Type B pancreatic cell (in vitro differentiated cells): ENCODE measurements at regions not wholly inside any gene's neighbourhood (a gene's known extent, or its start where the extent isn't known, plus 50 kb on each side); places are given as distances from the start of the nearest gene placed in this dataset.
A peak's percentile ranks its signal among the peaks of the same experiment; 100 is the strongest.

Experiments
- DNase-seq: peaks from one replicate; pipeline ENCODE4 v3.0.0; 2021; ENCODE audit warnings: mixed read lengths; ENCODE audit not compliant: unreplicated experiment; ENCODE audit errors: extremely low spot score
- H3K27ac Mint-ChIP-seq: 2 replicates; pipeline ENCODE4 v1.8.0; 2021; ENCODE audit warnings: mild to moderate bottlenecking, mixed read lengths
- H3K27me3 Mint-ChIP-seq: 2 replicates; pipeline ENCODE4 v1.8.0; 2021; ENCODE audit warnings: mixed read lengths
- H3K36me3 Mint-ChIP-seq: 2 replicates; pipeline ENCODE4 v1.8.0; 2021; ENCODE audit warnings: mixed read lengths
- H3K4me1 Mint-ChIP-seq: one replicate; pipeline ENCODE4 v1.8.0; 2021; ENCODE audit warnings: mixed read lengths; ENCODE audit not compliant: unreplicated experiment
- H3K4me3 Mint-ChIP-seq: 2 replicates; pipeline ENCODE4 v1.8.0; 2021; ENCODE audit warnings: mild to moderate bottlenecking, mixed read lengths
- H3K9me3 Mint-ChIP-seq: 2 replicates; pipeline ENCODE4 v1.8.0; 2021; ENCODE audit warnings: mixed read lengths
- TF ChIP-seq, protein P1 (sequence below): fragments of 200-600 bp; sonication (generic); conservative IDR thresholded peaks from 2 replicates; pipeline ENCODE4 v1.5.0; 2021; ENCODE audit warnings: antibody characterized with exemption, mild to moderate bottlenecking

DNA sequence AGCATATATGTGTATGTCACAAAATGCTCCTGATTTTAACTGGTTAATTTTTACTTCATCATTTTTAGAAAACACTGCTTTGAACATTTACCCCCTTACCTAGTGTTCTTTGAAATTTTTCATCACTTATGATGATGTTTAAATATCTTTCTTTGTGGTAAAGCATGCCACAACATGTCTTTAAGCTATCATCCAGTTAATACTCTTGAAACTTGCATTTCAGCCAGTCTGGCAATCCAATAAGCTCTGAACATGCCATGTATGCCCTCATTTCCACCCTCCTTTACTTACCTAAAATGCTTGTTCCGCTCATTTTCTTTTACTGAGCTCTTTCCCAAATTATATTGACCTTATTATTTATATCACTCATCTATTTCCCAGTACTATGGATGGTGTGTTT lies 581.2 kb downstream of the RAPGEF2 start:
- peaks cover 4% of the 10 kb centered on the region for H3K9me3 Mint-ChIP-seq
- H3K27ac Mint-ChIP-seq, result no peak overlapping the region
- H3K27me3 Mint-ChIP-seq, result no peaks in the 10 kb centered on the region
- DNase-seq, result no peak
- H3K4me1 Mint-ChIP-seq, result peaks cover 13% of the 10 kb centered on the region
- TF ChIP-seq, protein P1, sequence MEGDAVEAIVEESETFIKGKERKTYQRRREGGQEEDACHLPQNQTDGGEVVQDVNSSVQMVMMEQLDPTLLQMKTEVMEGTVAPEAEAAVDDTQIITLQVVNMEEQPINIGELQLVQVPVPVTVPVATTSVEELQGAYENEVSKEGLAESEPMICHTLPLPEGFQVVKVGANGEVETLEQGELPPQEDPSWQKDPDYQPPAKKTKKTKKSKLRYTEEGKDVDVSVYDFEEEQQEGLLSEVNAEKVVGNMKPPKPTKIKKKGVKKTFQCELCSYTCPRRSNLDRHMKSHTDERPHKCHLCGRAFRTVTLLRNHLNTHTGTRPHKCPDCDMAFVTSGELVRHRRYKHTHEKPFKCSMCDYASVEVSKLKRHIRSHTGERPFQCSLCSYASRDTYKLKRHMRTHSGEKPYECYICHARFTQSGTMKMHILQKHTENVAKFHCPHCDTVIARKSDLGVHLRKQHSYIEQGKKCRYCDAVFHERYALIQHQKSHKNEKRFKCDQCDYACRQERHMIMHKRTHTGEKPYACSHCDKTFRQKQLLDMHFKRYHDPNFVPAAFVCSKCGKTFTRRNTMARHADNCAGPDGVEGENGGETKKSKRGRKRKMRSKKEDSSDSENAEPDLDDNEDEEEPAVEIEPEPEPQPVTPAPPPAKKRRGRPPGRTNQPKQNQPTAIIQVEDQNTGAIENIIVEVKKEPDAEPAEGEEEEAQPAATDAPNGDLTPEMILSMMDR, result no peak
- no peaks in the 10 kb centered on the region for H3K36me3 Mint-ChIP-seq
- H3K4me3 Mint-ChIP-seq, result no peak overlapping the region

DNA sequence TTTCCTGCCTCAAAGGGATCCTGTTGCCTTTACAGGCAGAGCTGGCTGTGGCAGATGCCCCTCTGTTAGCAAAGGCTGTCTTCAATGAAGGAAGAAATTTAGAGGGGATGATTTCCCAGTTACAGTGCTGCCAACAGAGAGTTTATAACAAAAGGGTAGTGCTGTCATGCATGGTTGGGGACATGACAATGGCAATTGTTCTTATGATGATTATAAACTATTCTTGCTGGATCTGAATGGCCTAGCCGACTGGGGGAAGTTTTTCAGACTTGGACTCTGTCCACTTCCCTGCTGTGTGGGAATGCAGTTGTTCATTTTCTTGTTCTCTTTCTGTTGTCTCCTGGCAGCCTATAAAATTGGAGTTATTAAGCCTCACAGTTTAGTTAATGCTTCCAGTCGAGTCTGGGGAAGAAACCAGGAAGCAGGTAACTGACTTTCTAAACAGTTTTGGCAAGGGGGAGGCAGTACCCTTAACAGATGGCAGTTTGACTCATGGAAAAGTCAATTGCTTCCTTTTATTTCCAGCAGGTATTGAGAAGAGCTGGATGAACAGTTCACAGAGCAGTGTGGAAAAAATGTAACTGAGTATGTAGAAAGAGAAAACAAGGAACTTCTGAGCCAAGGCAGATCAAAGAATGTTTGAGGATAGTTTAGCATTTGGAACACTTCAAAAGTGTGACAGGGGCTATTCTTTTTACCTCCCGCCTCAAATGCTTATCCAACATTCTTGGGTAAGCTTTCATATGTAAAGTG lies 582.6 kb downstream of the RAPGEF2 start:
- H3K27me3 Mint-ChIP-seq, result no peaks in the 10 kb centered on the region
- no peak for DNase-seq
- peak overlapping the region; percentile 32 for H3K27ac Mint-ChIP-seq
- H3K36me3 Mint-ChIP-seq, result no peaks in the 10 kb centered on the region
- peaks cover 2% of the 10 kb centered on the region for H3K9me3 Mint-ChIP-seq
- TF ChIP-seq, protein P1, result no peak
- peaks cover 13% of the 10 kb centered on the region for H3K4me1 Mint-ChIP-seq
- H3K4me3 Mint-ChIP-seq, result peak overlapping the region; percentile 20

DNA sequence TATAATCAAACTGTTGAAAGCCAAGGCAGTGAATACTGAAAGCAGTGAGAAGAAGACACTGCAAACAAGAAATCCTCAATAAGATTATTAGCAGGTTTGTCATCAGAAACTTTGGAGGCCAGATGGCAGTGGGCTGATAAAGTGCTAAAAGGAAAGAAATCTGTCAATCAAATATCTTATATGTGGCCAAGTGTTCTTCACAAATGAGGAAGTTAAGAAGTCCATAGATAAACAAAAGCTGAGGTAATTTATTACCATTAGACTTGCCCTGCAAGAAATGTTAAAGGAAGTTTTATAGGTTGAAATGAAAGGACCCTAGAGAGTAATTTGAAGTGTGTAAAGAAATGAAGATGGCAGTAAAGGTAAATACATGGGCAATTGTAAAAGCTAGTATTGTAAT lies 586.6 kb downstream of the RAPGEF2 start:
- Mint-ChIP-seq H3K27me3 (no peaks in the 10 kb centered on the region), H3K27ac (no peak overlapping the region), H3K9me3 (peaks cover 7% of the 10 kb centered on the region), H3K36me3 (no peaks in the 10 kb centered on the region), H3K4me3 (no peak overlapping the region), H3K4me1 (peaks cover 13% of the 10 kb centered on the region)
- TF ChIP-seq, protein P1, result no peak
- DNase-seq, result no peak

DNA sequence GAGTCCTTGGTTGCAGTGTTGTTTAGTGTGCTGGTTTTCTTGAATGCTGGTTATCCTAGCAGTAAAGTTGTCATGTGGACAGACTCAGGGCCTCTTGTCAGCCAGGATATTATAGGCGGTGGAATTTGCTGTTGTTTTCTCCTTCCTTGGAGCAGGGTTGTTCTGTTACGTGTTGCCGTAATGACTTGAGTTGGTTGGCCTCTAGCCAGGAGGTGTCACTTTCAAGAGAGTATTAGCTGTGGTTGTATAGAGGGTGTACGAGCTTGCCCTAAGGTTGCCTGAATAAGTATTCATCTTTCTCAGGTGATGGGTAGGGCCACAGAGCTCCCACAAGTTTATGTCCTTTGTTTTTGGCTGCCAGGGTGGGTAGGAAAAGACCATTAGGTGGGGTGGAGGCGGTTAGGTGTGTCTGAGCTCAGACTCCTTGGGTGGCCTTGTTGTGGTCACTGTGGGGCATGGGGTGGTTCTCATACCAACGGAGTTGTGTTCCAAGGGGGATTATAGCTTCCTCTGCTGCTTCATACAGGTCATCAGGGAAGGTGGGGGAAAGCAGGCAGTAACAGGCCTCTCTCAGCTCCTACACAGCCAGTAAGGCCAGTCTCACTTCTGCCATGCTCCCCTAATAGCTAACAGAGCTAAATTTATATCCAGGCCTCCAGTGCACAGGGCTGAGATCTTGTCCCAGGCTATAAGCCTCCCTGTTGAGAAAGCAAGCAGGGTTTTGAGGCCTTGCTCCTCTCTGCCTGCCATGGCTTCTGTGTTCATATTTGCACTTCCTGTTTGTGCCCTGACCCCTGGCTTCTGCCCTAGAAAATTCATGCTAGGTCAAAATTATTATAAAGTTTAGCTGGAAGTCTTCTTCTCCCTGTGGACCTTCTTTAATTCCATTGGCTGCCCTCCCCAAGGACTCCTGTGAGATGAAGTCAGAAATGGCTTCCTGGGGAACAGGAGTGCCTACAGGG lies 594.7 kb downstream of the RAPGEF2 start:
- Mint-ChIP-seq H3K4me1 (no peaks in the 10 kb centered on the region), H3K36me3 (no peaks in the 10 kb centered on the region), H3K4me3 (no peak overlapping the region), H3K9me3 (peaks cover 5% of the 10 kb centered on the region), H3K27ac (no peak overlapping the region), H3K27me3 (peaks cover 2% of the 10 kb centered on the region)
- TF ChIP-seq, protein P1, result no peak
- DNase-seq, result no peak

DNA sequence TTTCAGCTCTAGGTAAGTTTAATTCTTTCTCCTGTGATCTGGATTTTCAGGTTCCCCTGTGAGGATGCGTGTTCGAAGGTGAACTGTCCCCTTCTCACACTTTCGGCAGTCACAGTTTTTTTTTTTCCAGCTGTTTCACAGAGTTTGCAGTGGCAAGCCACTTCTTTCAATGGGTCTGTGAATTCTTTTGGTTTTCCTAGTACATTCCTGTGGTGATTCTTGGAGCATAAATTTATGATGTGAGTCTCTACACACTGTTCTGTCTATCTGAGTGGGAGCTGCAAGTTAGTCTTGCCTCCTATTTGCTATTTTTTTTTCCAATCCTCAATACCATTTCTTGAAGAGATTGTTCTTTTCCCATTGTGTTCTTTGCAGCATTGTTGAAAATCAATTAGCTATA lies 595.5 kb downstream of the RAPGEF2 start:
- TF ChIP-seq, protein P1, result no peak
- Mint-ChIP-seq H3K36me3 (no peaks in the 10 kb centered on the region), H3K4me3 (no peak overlapping the region), H3K9me3 (no peaks in the 10 kb centered on the region), H3K4me1 (no peaks in the 10 kb centered on the region), H3K27ac (no peak overlapping the region), H3K27me3 (peaks cover 2% of the 10 kb centered on the region)
- DNase-seq, result no peak
